BJ (cell line): ENCODE measurements at regions not wholly inside any gene's neighbourhood (a gene's known extent, or its start where the extent isn't known, plus 50 kb on each side); places are given as distances from the start of the nearest gene placed in this dataset.

Experiments used
- CTCF ChIA-PET: fragments of 350-600 bp; formaldehyde crosslinking; extraction: SDS; loops from one replicate; lab custom pipeline; 2021; ENCODE audit warnings: antibody characterized with exemption, inconsistent platforms; lab: Yijun Ruan, JAX
- POLR2A ChIA-PET: fragments of 300-600 bp; sonication (Branson Sonifier 250); formaldehyde crosslinking; extraction: SDS; loops from one replicate; lab custom pipeline; 2021; ENCODE audit warnings: antibody characterized with exemption; lab: Charles Lee
- DNase-seq: peaks from one replicate; pipeline ENCODE4 v3.0.0-alpha.2; 2011; ENCODE audit warnings: low read depth
- H3K27me3 ChIP-seq: 2 replicates; pipeline ENCODE4 v1.6.0; 2011; ENCODE audit warnings: low read length; ENCODE audit not compliant: control insufficient read depth, insufficient read depth
- H3K36me3 ChIP-seq: 2 replicates; pipeline ENCODE4 v1.5.1; 2011; ENCODE audit warnings: low read length; ENCODE audit not compliant: control insufficient read depth, insufficient read depth
- H3K4me3 ChIP-seq: 2 replicates; pipeline ENCODE4 v1.5.1; 2011; ENCODE audit warnings: low read depth, mild to moderate bottlenecking, control low read depth, low read length
- CTCF ChIP-seq: IDR thresholded peaks from 2 replicates; pipeline ENCODE4 v1.5.1; 2011; ENCODE audit warnings: low read depth, mild to moderate bottlenecking, control low read depth, inconsistent platforms, low read length, moderate library complexity; ENCODE audit not compliant: insufficient read depth

GRCh38 chr20:6501061-6501460, 266.4 kb upstream of the BMP2 start:
- no peak for TF ChIP-seq CTCF
- POLR2A ChIA-PET = no interaction called here
- Histone ChIP-seq H3K27me3 (no peaks in the 10 kb centered on the region), H3K36me3 (no peaks in the 10 kb centered on the region), H3K4me3 (no peak overlapping the region)
- DNase-seq = no peak
- CTCF ChIA-PET = no interaction called here

GRCh38 chr20:6499566-6499965, 267.9 kb upstream of the BMP2 start:
- no peaks in the 10 kb centered on the region for H3K36me3 ChIP-seq
- no peak overlapping the region for H3K4me3 ChIP-seq
- ChIA-PET CTCF (no interaction called here), POLR2A (no interaction called here)
- no peak for TF ChIP-seq CTCF
- no peaks in the 10 kb centered on the region for H3K27me3 ChIP-seq
- DNase-seq = no peak

GRCh38 chr20:6496874-6497273, 270.6 kb upstream of the BMP2 start:
- no peak for DNase-seq
- ChIA-PET CTCF (no interaction called here), POLR2A (no interaction called here)
- no peaks in the 10 kb centered on the region for H3K36me3 ChIP-seq
- TF ChIP-seq CTCF = no peak
- no peak overlapping the region for H3K4me3 ChIP-seq
- H3K27me3 ChIP-seq = no peaks in the 10 kb centered on the region

GRCh38 chr20:6495907-6496306, 271.6 kb upstream of the BMP2 start:
- no peak for DNase-seq
- Histone ChIP-seq H3K36me3 (no peaks in the 10 kb centered on the region), H3K27me3 (no peaks in the 10 kb centered on the region), H3K4me3 (no peak overlapping the region)
- no peak for TF ChIP-seq CTCF
- POLR2A ChIA-PET = no interaction called here
- CTCF ChIA-PET = interaction anchor here (0.6 to 0.8 kb wide), 2 partner anchors 19 to 275 kb away, joined by 3 read pairs; no protein-coding TSS in a partner anchor

- no peak for TF ChIP-seq CTCF
- ChIA-PET POLR2A (no interaction called here), CTCF (interaction anchor here (1.0 to 1.1 kb wide), 2 partner anchors 10 to 274 kb away, joined by 3 to 4 read pairs; no protein-coding TSS in a partner anchor)
- Histone ChIP-seq H3K36me3 (no peaks in the 10 kb centered on the region), H3K4me3 (no peak overlapping the region), H3K27me3 (no peaks in the 10 kb centered on the region)
- no peak for DNase-seq
Observed at GRCh38 chr20:6492271-6493055, 275.0 kb upstream of the BMP2 start.
